Ishikawa (cell line): ENCODE measurements at regions not wholly inside any gene's neighbourhood (a gene's known extent, or its start where the extent isn't known, plus 50 kb on each side); places are given as distances from the start of the nearest gene placed in this dataset.

Experiments
- CEBPB ChIP-seq: IDR thresholded peaks from 2 replicates; pipeline ENCODE4 v1.6.1; 2012
- CREB1 ChIP-seq: IDR thresholded peaks from 2 replicates; pipeline ENCODE4 v1.6.1; 2012; ENCODE audit warnings: low read depth
- EGR1 ChIP-seq: IDR thresholded peaks from 2 replicates; pipeline ENCODE4 v1.6.1; 2012
- EP300 ChIP-seq: IDR thresholded peaks from 2 replicates; pipeline ENCODE4 v1.6.1; 2012; ENCODE audit warnings: borderline replicate concordance
- FOXM1 ChIP-seq: IDR thresholded peaks from 2 replicates; pipeline ENCODE4 v1.6.1; 2012; ENCODE audit warnings: low read depth, borderline replicate concordance
- NFIC ChIP-seq: IDR thresholded peaks from 2 replicates; pipeline ENCODE4 v1.6.1; 2012
- RAD21 ChIP-seq: IDR thresholded peaks from 2 replicates; pipeline ENCODE4 v1.6.1; 2012; ENCODE audit warnings: low read depth
- TAF1 ChIP-seq: IDR thresholded peaks from 2 replicates; pipeline ENCODE4 v1.6.1; 2012; ENCODE audit warnings: low read depth, mild to moderate bottlenecking
- TCF12 ChIP-seq: IDR thresholded peaks from 2 replicates; pipeline ENCODE4 v1.6.1; 2012; ENCODE audit warnings: low read depth
- TEAD4 ChIP-seq: IDR thresholded peaks from 2 replicates; pipeline ENCODE4 v1.6.1; 2012
- YY1 ChIP-seq: IDR thresholded peaks from 2 replicates; pipeline ENCODE4 v1.6.1; 2012; ENCODE audit warnings: low read depth
- ZBTB7A ChIP-seq: IDR thresholded peaks from 2 replicates; pipeline ENCODE4 v1.6.1; 2012; ENCODE audit warnings: low read depth
- TF ChIP-seq, protein P1 (sequence below): IDR thresholded peaks from 2 replicates; pipeline ENCODE4 v1.6.1; 2012; ENCODE audit warnings: low read depth, mild to moderate bottlenecking
- TF ChIP-seq, protein P2 (sequence below): IDR thresholded peaks from 2 replicates; pipeline ENCODE4 v1.6.1; 2012
- TF ChIP-seq, protein P3 (sequence below): IDR thresholded peaks from 2 replicates; pipeline ENCODE4 v1.6.1; 2012

DNA sequence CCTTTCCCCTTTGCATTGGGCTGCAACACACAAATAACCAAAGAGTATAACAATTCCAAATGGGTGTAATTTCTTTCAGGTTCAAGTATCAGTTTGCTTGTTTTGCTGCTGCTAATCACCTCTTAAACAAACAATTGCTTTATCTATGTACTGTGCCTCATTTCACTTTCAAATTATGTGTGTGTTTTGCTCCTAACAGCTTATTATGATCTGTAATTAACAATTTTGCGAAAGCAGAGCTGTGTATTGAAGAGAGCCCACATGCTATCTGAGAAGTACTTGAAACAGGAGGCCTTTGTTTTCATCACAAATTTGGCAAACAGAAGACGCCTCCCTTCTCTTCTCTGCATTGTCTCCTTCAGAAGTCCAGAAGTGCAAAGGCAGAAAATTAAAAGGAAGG is 312.0 kb downstream of the TLE1 start:
- TF ChIP-seq, protein P1, sequence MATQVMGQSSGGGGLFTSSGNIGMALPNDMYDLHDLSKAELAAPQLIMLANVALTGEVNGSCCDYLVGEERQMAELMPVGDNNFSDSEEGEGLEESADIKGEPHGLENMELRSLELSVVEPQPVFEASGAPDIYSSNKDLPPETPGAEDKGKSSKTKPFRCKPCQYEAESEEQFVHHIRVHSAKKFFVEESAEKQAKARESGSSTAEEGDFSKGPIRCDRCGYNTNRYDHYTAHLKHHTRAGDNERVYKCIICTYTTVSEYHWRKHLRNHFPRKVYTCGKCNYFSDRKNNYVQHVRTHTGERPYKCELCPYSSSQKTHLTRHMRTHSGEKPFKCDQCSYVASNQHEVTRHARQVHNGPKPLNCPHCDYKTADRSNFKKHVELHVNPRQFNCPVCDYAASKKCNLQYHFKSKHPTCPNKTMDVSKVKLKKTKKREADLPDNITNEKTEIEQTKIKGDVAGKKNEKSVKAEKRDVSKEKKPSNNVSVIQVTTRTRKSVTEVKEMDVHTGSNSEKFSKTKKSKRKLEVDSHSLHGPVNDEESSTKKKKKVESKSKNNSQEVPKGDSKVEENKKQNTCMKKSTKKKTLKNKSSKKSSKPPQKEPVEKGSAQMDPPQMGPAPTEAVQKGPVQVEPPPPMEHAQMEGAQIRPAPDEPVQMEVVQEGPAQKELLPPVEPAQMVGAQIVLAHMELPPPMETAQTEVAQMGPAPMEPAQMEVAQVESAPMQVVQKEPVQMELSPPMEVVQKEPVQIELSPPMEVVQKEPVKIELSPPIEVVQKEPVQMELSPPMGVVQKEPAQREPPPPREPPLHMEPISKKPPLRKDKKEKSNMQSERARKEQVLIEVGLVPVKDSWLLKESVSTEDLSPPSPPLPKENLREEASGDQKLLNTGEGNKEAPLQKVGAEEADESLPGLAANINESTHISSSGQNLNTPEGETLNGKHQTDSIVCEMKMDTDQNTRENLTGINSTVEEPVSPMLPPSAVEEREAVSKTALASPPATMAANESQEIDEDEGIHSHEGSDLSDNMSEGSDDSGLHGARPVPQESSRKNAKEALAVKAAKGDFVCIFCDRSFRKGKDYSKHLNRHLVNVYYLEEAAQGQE: no peak
- TF ChIP-seq, protein P2, sequence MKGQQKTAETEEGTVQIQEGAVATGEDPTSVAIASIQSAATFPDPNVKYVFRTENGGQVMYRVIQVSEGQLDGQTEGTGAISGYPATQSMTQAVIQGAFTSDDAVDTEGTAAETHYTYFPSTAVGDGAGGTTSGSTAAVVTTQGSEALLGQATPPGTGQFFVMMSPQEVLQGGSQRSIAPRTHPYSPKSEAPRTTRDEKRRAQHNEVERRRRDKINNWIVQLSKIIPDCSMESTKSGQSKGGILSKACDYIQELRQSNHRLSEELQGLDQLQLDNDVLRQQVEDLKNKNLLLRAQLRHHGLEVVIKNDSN: no peak
- TF ChIP-seq CEBPB: no peak
- no peak for TF ChIP-seq EP300

DNA sequence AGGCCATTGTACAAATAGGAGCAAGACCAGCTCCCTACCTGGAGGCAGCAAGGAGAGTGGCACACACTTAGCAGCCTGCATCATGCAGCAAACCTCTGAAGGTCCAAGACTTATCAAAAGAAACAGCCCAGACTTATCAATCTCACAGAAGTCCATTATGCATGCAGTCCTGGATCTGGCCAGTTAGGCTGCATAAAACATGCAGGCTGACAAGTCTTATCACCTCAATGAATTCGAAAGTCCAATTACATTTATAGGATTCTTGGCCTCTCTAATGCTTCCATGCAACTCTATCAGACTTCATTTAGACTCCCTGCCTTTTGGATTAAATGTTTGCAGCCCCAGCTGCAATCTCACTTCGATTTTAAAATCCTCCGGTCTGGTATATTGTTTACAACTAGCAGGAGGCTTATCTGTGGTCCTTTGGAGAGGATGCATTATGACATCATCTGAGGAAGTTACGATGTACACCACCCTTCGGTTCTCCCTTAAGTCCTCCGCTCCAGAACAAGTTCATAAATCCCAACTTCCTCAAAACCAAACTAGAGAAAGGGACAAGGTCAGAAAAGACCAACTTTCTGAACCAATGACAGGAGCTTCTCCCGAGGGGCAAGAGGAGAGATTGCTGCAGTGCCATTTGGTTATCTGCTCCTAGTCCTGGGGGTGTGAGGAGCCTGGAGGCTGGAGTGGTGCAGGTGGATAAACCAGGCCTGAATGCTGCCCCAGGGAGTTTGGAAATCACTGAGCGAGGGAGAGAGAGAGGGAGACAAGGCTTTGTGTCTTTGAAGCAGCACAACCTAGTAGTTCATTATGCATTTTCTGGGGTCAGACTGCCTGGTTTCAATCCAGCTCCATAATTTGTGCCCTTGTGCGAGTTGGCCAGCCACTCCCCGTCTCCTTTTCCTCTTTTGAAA is 313.9 kb downstream of the TLE1 start:
- TF ChIP-seq NFIC: no peak
- TF ChIP-seq, protein P2: no peak
- TF ChIP-seq, protein P1: no peak
- no peak for TF ChIP-seq YY1
- no peak for TF ChIP-seq FOXM1
- TF ChIP-seq CREB1: no peak
- TF ChIP-seq, protein P3, sequence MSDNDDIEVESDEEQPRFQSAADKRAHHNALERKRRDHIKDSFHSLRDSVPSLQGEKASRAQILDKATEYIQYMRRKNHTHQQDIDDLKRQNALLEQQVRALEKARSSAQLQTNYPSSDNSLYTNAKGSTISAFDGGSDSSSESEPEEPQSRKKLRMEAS: no peak
- no peak for TF ChIP-seq RAD21
- no peak for TF ChIP-seq ZBTB7A
- no peak for TF ChIP-seq CEBPB
- no peak for TF ChIP-seq EGR1
- TF ChIP-seq TEAD4: no peak
- no peak for TF ChIP-seq TAF1
- TF ChIP-seq EP300: no peak
- TF ChIP-seq TCF12: no peak

DNA sequence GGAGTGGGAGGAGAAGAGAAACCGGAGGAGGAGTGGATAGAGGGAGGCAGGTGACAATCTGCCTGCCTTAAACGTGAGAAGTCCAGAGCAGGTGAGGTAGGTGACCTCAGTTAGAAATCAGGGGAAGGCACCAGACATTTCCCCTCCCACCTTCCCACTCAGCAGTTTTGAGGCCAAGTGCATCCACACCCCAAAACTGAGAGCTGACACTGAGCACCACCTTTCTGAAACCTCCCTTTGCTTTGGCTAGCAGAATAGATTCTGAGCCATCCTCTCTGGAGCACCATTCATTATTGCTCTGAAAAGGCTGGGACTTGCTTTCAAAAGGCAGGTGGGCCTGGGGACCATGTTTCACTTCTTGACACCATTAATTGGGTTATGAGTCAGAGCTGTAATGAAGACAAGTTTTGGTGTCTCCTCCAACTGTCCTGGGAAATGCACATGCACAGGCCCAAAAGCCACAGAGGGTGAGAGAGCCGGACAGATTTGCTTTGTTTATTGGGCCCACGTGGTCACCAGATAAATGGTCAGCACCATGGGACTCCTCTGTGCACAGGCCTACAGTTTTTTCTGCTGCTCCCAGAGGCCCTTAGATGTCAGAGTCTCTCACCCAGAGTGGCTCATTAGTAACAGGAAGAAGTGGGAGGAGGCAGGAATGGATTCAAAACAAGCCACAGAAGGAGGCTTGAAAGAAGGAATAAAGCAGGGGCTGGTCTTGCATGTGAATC is 314.7 kb downstream of the TLE1 start:
- no peak for TF ChIP-seq CEBPB
- no peak for TF ChIP-seq RAD21
- no peak for TF ChIP-seq NFIC
- no peak for TF ChIP-seq TCF12
- TF ChIP-seq FOXM1: no peak
- no peak for TF ChIP-seq ZBTB7A
- TF ChIP-seq YY1: no peak
- TF ChIP-seq TEAD4: no peak
- TF ChIP-seq TAF1: no peak
- TF ChIP-seq, protein P1: no peak
- TF ChIP-seq EP300: no peak
- TF ChIP-seq, protein P3: no peak
- TF ChIP-seq, protein P2: no peak
- no peak for TF ChIP-seq CREB1
- no peak for TF ChIP-seq EGR1
